HG03378 (cell line): ENCODE measurements at regions not wholly inside any gene's neighbourhood (a gene's known extent, or its start where the extent isn't known, plus 50 kb on each side); places are given as distances from the start of the nearest gene placed in this dataset.

Experiments
- ATAC-seq: cut with Tn5 transposase; IDR thresholded peaks from one replicate; pipeline ENCODE4 v1.9.1; 2021; ENCODE audit warnings: mild to moderate bottlenecking, moderate library complexity; ENCODE audit not compliant: unreplicated experiment

- no peak for ATAC-seq
These were observed 450.2 kb upstream of the ZNF608 start for GRCh38 chr5:125196481-125197111.

- ATAC-seq = no peak
These were observed 450.9 kb upstream of the ZNF608 start for GRCh38 chr5:125197321-125197720.

- no peak for ATAC-seq
These were observed 452.0 kb upstream of the ZNF608 start for GRCh38 chr5:125198270-125198974.

GRCh38 chr5:125199373-125199772 lies 452.9 kb upstream of the ZNF608 start:
- no peak for ATAC-seq

- peak; percentile 50 for ATAC-seq
These were observed 453.8 kb upstream of the ZNF608 start for GRCh38 chr5:125199968-125200865.

GRCh38 chr5:125200866-125201373 lies 454.5 kb upstream of the ZNF608 start:
- ATAC-seq = no peak

- no peak for ATAC-seq
These were observed 455.1 kb upstream of the ZNF608 start for GRCh38 chr5:125201446-125202052.

GRCh38 chr5:125202353-125202752 lies 455.9 kb upstream of the ZNF608 start:
- no peak for ATAC-seq

- ATAC-seq = no peak
These were observed 456.5 kb upstream of the ZNF608 start for GRCh38 chr5:125202871-125203438.

- ATAC-seq = no peak
These were observed 457.5 kb upstream of the ZNF608 start for GRCh38 chr5:125203912-125204311.

- ATAC-seq = no peak
These were observed 459.3 kb upstream of the ZNF608 start for GRCh38 chr5:125205601-125206225.

GRCh38 chr5:125207856-125208255 lies 461.4 kb upstream of the ZNF608 start:
- ATAC-seq = no peak

GRCh38 chr5:125209650-125210049 lies 463.2 kb upstream of the ZNF608 start:
- ATAC-seq = no peak

GRCh38 chr5:125210242-125210947 lies 464.0 kb upstream of the ZNF608 start:
- no peak for ATAC-seq

GRCh38 chr5:125214080-125214479 lies 467.6 kb upstream of the ZNF608 start:
- ATAC-seq = peak; percentile 96

- no peak for ATAC-seq
These were observed 469.2 kb upstream of the ZNF608 start for GRCh38 chr5:125215593-125215992.

GRCh38 chr5:125219710-125220109 lies 473.3 kb upstream of the ZNF608 start:
- ATAC-seq = no peak

- ATAC-seq = no peak
These were observed 473.8 kb upstream of the ZNF608 start for GRCh38 chr5:125220284-125220683.

- no peak for ATAC-seq
These were observed 476.3 kb upstream of the ZNF608 start for GRCh38 chr5:125222597-125223240.
